ENCODE measurements at regions not wholly inside any gene's neighbourhood (a gene's known extent, or its start where the extent isn't known, plus 50 kb on each side); places are given as distances from the start of the nearest gene placed in this dataset.

- H3K4me1 ChIP-seq (ENCODE audit: control insufficient read depth, insufficient read depth, low read length): no peaks in the 10 kb centered on the region
- no peak for DNase-seq (ENCODE audit: low read depth, low spot score)
- WGBS (ENCODE audit: insufficient coverage, insufficient read length): no CpG with 5 or more reads among the region's 5 CpGs
- H3K4me3 ChIP-seq (ENCODE audit: low read length): no peak overlapping the region
- H3K27me3 ChIP-seq (ENCODE audit: control insufficient read depth, insufficient read depth, low read length): no peaks in the 10 kb centered on the region
- no peaks in the 10 kb centered on the region for H3K9me3 ChIP-seq (ENCODE audit: control insufficient read depth, insufficient read depth, low read length)
- no peaks in the 10 kb centered on the region for H3K36me3 ChIP-seq (ENCODE audit: control insufficient read depth, insufficient read depth, low read length)
- no peak overlapping the region for H3K27ac ChIP-seq (ENCODE audit: low read length)
These were observed 65.7 kb downstream of the TMEM18 start for GRCh38 chr2:611519-611918.

- no CpG with 5 or more reads among the region's 3 CpGs for WGBS (ENCODE audit: insufficient coverage, insufficient read length)
- Histone ChIP-seq H3K9me3 (ENCODE audit: control insufficient read depth, insufficient read depth, low read length) (no peaks in the 10 kb centered on the region), H3K36me3 (ENCODE audit: control insufficient read depth, insufficient read depth, low read length) (no peaks in the 10 kb centered on the region)
These were observed 66.7 kb downstream of the TMEM18 start for GRCh38 chr2:610491-610890.

GRCh38 chr2:609881-610280, 67.3 kb downstream of the TMEM18 start:
- no CpG with 5 or more reads among the region's 8 CpGs for WGBS (ENCODE audit: insufficient coverage, insufficient read length)
- Histone ChIP-seq H3K4me3 (ENCODE audit: low read length) (no peak overlapping the region), H3K27ac (ENCODE audit: low read length) (no peak overlapping the region), H3K9me3 (ENCODE audit: control insufficient read depth, insufficient read depth, low read length) (no peaks in the 10 kb centered on the region), H3K4me1 (ENCODE audit: control insufficient read depth, insufficient read depth, low read length) (no peaks in the 10 kb centered on the region), H3K36me3 (ENCODE audit: control insufficient read depth, insufficient read depth, low read length) (no peaks in the 10 kb centered on the region), H3K27me3 (ENCODE audit: control insufficient read depth, insufficient read depth, low read length) (no peaks in the 10 kb centered on the region)
- DNase-seq (ENCODE audit: low read depth, low spot score): no peak

More at GRCh38 chr2:610491-610890, 66.7 kb downstream of the TMEM18 start:
- DNase-seq (ENCODE audit: low read depth, low spot score): no peak
- no peak overlapping the region for H3K4me3 ChIP-seq (ENCODE audit: low read length)
- H3K27ac ChIP-seq (ENCODE audit: low read length): no peak overlapping the region
- H3K27me3 ChIP-seq (ENCODE audit: control insufficient read depth, insufficient read depth, low read length): no peaks in the 10 kb centered on the region
- no peaks in the 10 kb centered on the region for H3K4me1 ChIP-seq (ENCODE audit: control insufficient read depth, insufficient read depth, low read length)

- no CpG with 5 or more reads among the region's 10 CpGs for WGBS (ENCODE audit: insufficient coverage, insufficient read length)
These were observed 67.8 kb downstream of the TMEM18 start for GRCh38 chr2:609449-609848.

GRCh38 chr2:608711-609110, 68.5 kb downstream of the TMEM18 start:
- H3K27me3 ChIP-seq (ENCODE audit: control insufficient read depth, insufficient read depth, low read length): no peaks in the 10 kb centered on the region
- no peak overlapping the region for H3K27ac ChIP-seq (ENCODE audit: low read length)
- WGBS (ENCODE audit: insufficient coverage, insufficient read length): no CpG with 5 or more reads among the region's 7 CpGs
- H3K4me1 ChIP-seq (ENCODE audit: control insufficient read depth, insufficient read depth, low read length): no peaks in the 10 kb centered on the region
- no peak overlapping the region for H3K4me3 ChIP-seq (ENCODE audit: low read length)
- no peak for DNase-seq (ENCODE audit: low read depth, low spot score)
- H3K9me3 ChIP-seq (ENCODE audit: control insufficient read depth, insufficient read depth, low read length): no peaks in the 10 kb centered on the region
- no peaks in the 10 kb centered on the region for H3K36me3 ChIP-seq (ENCODE audit: control insufficient read depth, insufficient read depth, low read length)

More at GRCh38 chr2:609449-609848, 67.8 kb downstream of the TMEM18 start:
- no peak for DNase-seq (ENCODE audit: low read depth, low spot score)
- H3K9me3 ChIP-seq (ENCODE audit: control insufficient read depth, insufficient read depth, low read length): no peaks in the 10 kb centered on the region
- H3K27me3 ChIP-seq (ENCODE audit: control insufficient read depth, insufficient read depth, low read length): no peaks in the 10 kb centered on the region
- H3K4me1 ChIP-seq (ENCODE audit: control insufficient read depth, insufficient read depth, low read length): no peaks in the 10 kb centered on the region
- H3K36me3 ChIP-seq (ENCODE audit: control insufficient read depth, insufficient read depth, low read length): no peaks in the 10 kb centered on the region
- H3K27ac ChIP-seq (ENCODE audit: low read length): no peak overlapping the region
- H3K4me3 ChIP-seq (ENCODE audit: low read length): no peak overlapping the region

GRCh38 chr2:608297-608696, 68.9 kb downstream of the TMEM18 start:
- WGBS (ENCODE audit: insufficient coverage, insufficient read length): no CpG with 5 or more reads among the region's 6 CpGs
- no peaks in the 10 kb centered on the region for H3K4me1 ChIP-seq (ENCODE audit: control insufficient read depth, insufficient read depth, low read length)
- DNase-seq (ENCODE audit: low read depth, low spot score): no peak
- no peaks in the 10 kb centered on the region for H3K9me3 ChIP-seq (ENCODE audit: control insufficient read depth, insufficient read depth, low read length)
- no peak overlapping the region for H3K4me3 ChIP-seq (ENCODE audit: low read length)
- H3K36me3 ChIP-seq (ENCODE audit: control insufficient read depth, insufficient read depth, low read length): no peaks in the 10 kb centered on the region
- no peaks in the 10 kb centered on the region for H3K27me3 ChIP-seq (ENCODE audit: control insufficient read depth, insufficient read depth, low read length)
- H3K27ac ChIP-seq (ENCODE audit: low read length): no peak overlapping the region

GRCh38 chr2:607709-608108, 69.5 kb downstream of the TMEM18 start:
- no peaks in the 10 kb centered on the region for H3K27me3 ChIP-seq (ENCODE audit: control insufficient read depth, insufficient read depth, low read length)
- no peaks in the 10 kb centered on the region for H3K36me3 ChIP-seq (ENCODE audit: control insufficient read depth, insufficient read depth, low read length)
- WGBS (ENCODE audit: insufficient coverage, insufficient read length): no CpG with 5 or more reads among the region's 4 CpGs
- DNase-seq (ENCODE audit: low read depth, low spot score): no peak
- H3K27ac ChIP-seq (ENCODE audit: low read length): no peak overlapping the region
- no peak overlapping the region for H3K4me3 ChIP-seq (ENCODE audit: low read length)
- no peaks in the 10 kb centered on the region for H3K9me3 ChIP-seq (ENCODE audit: control insufficient read depth, insufficient read depth, low read length)
- H3K4me1 ChIP-seq (ENCODE audit: control insufficient read depth, insufficient read depth, low read length): no peaks in the 10 kb centered on the region

- WGBS (ENCODE audit: insufficient coverage, insufficient read length): no CpG with 5 or more reads among the region's 9 CpGs
- Histone ChIP-seq H3K27ac (ENCODE audit: low read length) (no peak overlapping the region), H3K4me3 (ENCODE audit: low read length) (no peak overlapping the region), H3K4me1 (ENCODE audit: control insufficient read depth, insufficient read depth, low read length) (no peaks in the 10 kb centered on the region), H3K36me3 (ENCODE audit: control insufficient read depth, insufficient read depth, low read length) (no peaks in the 10 kb centered on the region), H3K9me3 (ENCODE audit: control insufficient read depth, insufficient read depth, low read length) (no peaks in the 10 kb centered on the region), H3K27me3 (ENCODE audit: control insufficient read depth, insufficient read depth, low read length) (no peaks in the 10 kb centered on the region)
- no peak for DNase-seq (ENCODE audit: low read depth, low spot score)
These were observed 70.0 kb downstream of the TMEM18 start for GRCh38 chr2:607172-607571.

GRCh38 chr2:605674-606608, 71.3 kb downstream of the TMEM18 start:
- Histone ChIP-seq H3K9me3 (ENCODE audit: control insufficient read depth, insufficient read depth, low read length) (no peaks in the 10 kb centered on the region), H3K27ac (ENCODE audit: low read length) (no peak overlapping the region), H3K4me3 (ENCODE audit: low read length) (no peak overlapping the region), H3K4me1 (ENCODE audit: control insufficient read depth, insufficient read depth, low read length) (no peaks in the 10 kb centered on the region), H3K36me3 (ENCODE audit: control insufficient read depth, insufficient read depth, low read length) (no peaks in the 10 kb centered on the region), H3K27me3 (ENCODE audit: control insufficient read depth, insufficient read depth, low read length) (no peaks in the 10 kb centered on the region)
- WGBS (ENCODE audit: insufficient coverage, insufficient read length): 100% methylated on average over 1 of the region's 24 CpGs
- DNase-seq (ENCODE audit: low read depth, low spot score): no peak

GRCh38 chr2:604854-605524, 72.2 kb downstream of the TMEM18 start:
- no peaks in the 10 kb centered on the region for H3K36me3 ChIP-seq (ENCODE audit: control insufficient read depth, insufficient read depth, low read length)
- H3K4me1 ChIP-seq (ENCODE audit: control insufficient read depth, insufficient read depth, low read length): no peaks in the 10 kb centered on the region
- no peak overlapping the region for H3K4me3 ChIP-seq (ENCODE audit: low read length)
- 100% methylated on average over 1 of the region's 2 CpGs for WGBS (ENCODE audit: insufficient coverage, insufficient read length)
- DNase-seq (ENCODE audit: low read depth, low spot score): no peak
- no peak overlapping the region for H3K27ac ChIP-seq (ENCODE audit: low read length)
- H3K9me3 ChIP-seq (ENCODE audit: control insufficient read depth, insufficient read depth, low read length): no peaks in the 10 kb centered on the region
- no peaks in the 10 kb centered on the region for H3K27me3 ChIP-seq (ENCODE audit: control insufficient read depth, insufficient read depth, low read length)

All from iPS DF 6.9 (cell line).